ENCODE measurements at regions not wholly inside any gene's neighbourhood (a gene's known extent, or its start where the extent isn't known, plus 50 kb on each side); places are given as distances from the start of the nearest gene placed in this dataset.

- TF ChIP-seq POLR2AphosphoS5 (IDR thresholded peaks at IDR 0.05; ENCODE audit: low read depth) (no peak), GABPA (IDR thresholded peaks at IDR 0.05; ENCODE audit: low read depth) (no peak)
These were observed 970.2 kb upstream of the CELF2 start for GRCh38 chr10:10047426-10047825.

Measured in HL-60 (cell line).